OCI-LY3 (cell line): ENCODE measurements at regions not wholly inside any gene's neighbourhood (a gene's known extent, or its start where the extent isn't known, plus 50 kb on each side); places are given as distances from the start of the nearest gene placed in this dataset.
A peak's percentile ranks its signal among the peaks of the same experiment; 100 is the strongest.
"Not testable (repeated sequence)": the region's sequence is repeated elsewhere in the genome, so short reads cannot be mapped to it uniquely, and the experiment has no call there.

Source experiments
- H2AFZ ChIP-seq: fragments of 200-600, 300-600 bp; shearing (Covaris generic); 2 replicates; pipeline ENCODE4 v1.6.0; 2014; ENCODE audit warnings: antibody characterized with exemption, low read depth, low read length
- H3K27ac ChIP-seq: fragments of 200-600, 300-600 bp; sonication (generic); 2 replicates; pipeline ENCODE4 v1.5.1; 2014; ENCODE audit warnings: mild to moderate bottlenecking, low read length, moderate library complexity, mixed read lengths
- H3K27me3 ChIP-seq: fragments of 200-600, 300-600 bp; sonication (generic); 2 replicates; pipeline ENCODE4 v1.6.1; 2014; ENCODE audit warnings: low read depth, low read length, mixed read lengths
- H3K36me3 ChIP-seq: fragments of 200-600, 300-600 bp; sonication (generic); replicated peaks from 2 replicates; pipeline ENCODE3; 2014; ENCODE audit warnings: low read depth, low read length, mixed read lengths
- H3K4me1 ChIP-seq: fragments of 300-600, 200-600 bp; sonication (generic); 2 replicates; pipeline ENCODE4 v1.6.1; 2014; ENCODE audit warnings: low read length, mixed read lengths
- H3K4me2 ChIP-seq: fragments of 200-600, 300-600 bp; sonication (generic); 2 replicates; pipeline ENCODE4 v1.6.1; 2014; ENCODE audit warnings: low read length, mixed read lengths
- H3K4me3 ChIP-seq: fragments of 300-600, 200-600 bp; sonication (generic); 2 replicates; pipeline ENCODE4 v1.5.1; 2014; ENCODE audit warnings: antibody characterized with exemption, mild to moderate bottlenecking, low read length, moderate library complexity
- H3K79me2 ChIP-seq: fragments of 300-600, 200-600 bp; shearing (Covaris generic); 2 replicates; pipeline ENCODE4 v1.6.1; 2014; ENCODE audit warnings: mild to moderate bottlenecking, low read length, mixed read lengths
- H3K9ac ChIP-seq: fragments of 300-600, 200-600 bp; shearing (Covaris generic); 2 replicates; pipeline ENCODE4 v1.6.0; 2014; ENCODE audit warnings: mild to moderate bottlenecking, low read length, moderate library complexity
- H3K9me3 ChIP-seq: fragments of 200-600, 300-600 bp; shearing (Covaris generic); 2 replicates; pipeline ENCODE4 v1.6.1; 2014; ENCODE audit warnings: low read length, mixed read lengths; ENCODE audit not compliant: insufficient read depth
- H4K20me1 ChIP-seq: fragments of 200-600, 300-600 bp; sonication (generic); 2 replicates; pipeline ENCODE4 v1.6.1; 2016; ENCODE audit warnings: low read length, mixed read lengths; ENCODE audit not compliant: insufficient read depth
- EZH2phosphoT487 ChIP-seq: fragments of 200-600 bp; shearing (Covaris generic); IDR thresholded peaks from 2 replicates; pipeline ENCODE4 v1.6.1; 2018; ENCODE audit warnings: antibody characterized with exemption, mixed run types, low read depth
- TF ChIP-seq, protein P1 (sequence below): fragments of 200-600, 300-600 bp; sonication (generic); IDR thresholded peaks from 2 replicates; pipeline ENCODE4 v1.5.1; 2014; ENCODE audit warnings: antibody characterized with exemption, low read length, low read depth

DNA sequence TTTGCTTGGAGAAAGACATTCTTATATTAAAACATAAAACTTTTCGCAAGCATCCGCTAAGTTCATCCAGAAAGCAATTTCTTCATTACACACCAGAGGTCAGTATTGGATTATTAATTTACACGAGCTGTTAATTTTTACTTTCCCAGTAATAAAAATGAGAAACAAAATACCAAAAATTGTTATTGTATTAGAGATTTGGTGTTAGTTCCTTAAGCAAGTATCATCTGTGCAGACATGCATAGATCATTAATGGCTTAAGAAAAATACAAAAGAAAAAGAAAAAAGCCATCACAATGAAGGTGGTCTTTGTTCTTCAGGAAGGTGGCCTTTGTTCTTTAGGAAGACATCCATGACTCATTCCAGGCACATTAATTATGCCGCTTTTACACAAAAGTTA lies 53.6 kb upstream of the HNMT start:
- Histone ChIP-seq H2AFZ (no peak overlapping the region), H4K20me1 (no peaks in the 10 kb centered on the region), H3K36me3 (no peaks in the 10 kb centered on the region), H3K9me3 (no peaks in the 10 kb centered on the region), H3K79me2 (no peaks in the 10 kb centered on the region), H3K27ac (no peak overlapping the region), H3K27me3 (0 out of 2 replicates have a peak, but pooled peaks cover 4% of the 10 kb centered on the region), H3K4me2 (no peak overlapping the region), H3K4me3 (no peak overlapping the region), H3K4me1 (no peaks in the 10 kb centered on the region), H3K9ac (no peak overlapping the region)
- TF ChIP-seq EZH2phosphoT487: no peak
- TF ChIP-seq, protein P1, sequence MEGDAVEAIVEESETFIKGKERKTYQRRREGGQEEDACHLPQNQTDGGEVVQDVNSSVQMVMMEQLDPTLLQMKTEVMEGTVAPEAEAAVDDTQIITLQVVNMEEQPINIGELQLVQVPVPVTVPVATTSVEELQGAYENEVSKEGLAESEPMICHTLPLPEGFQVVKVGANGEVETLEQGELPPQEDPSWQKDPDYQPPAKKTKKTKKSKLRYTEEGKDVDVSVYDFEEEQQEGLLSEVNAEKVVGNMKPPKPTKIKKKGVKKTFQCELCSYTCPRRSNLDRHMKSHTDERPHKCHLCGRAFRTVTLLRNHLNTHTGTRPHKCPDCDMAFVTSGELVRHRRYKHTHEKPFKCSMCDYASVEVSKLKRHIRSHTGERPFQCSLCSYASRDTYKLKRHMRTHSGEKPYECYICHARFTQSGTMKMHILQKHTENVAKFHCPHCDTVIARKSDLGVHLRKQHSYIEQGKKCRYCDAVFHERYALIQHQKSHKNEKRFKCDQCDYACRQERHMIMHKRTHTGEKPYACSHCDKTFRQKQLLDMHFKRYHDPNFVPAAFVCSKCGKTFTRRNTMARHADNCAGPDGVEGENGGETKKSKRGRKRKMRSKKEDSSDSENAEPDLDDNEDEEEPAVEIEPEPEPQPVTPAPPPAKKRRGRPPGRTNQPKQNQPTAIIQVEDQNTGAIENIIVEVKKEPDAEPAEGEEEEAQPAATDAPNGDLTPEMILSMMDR: peak; percentile 65

DNA sequence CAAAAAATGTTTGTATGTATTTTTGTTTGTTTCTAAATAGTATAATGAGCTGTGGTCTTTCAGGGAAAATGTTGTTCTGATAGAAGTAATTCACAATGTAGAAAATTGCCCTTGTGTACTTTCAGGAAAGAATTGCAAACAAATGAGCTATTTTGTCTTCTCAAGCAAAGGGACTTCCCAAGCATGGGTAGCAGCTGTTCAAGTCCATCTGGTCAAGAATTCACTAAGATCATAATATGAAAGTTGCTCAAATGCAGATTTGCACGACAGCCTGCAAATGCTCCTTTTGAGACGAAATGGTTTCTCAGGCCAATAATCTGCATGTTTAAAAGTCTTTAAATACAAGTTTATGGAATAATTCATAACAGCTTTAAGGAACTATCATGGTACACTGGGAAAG lies 51.9 kb upstream of the HNMT start:
- Histone ChIP-seq H2AFZ (no peak overlapping the region), H3K4me3 (no peak overlapping the region), H3K36me3 (no peaks in the 10 kb centered on the region)

DNA sequence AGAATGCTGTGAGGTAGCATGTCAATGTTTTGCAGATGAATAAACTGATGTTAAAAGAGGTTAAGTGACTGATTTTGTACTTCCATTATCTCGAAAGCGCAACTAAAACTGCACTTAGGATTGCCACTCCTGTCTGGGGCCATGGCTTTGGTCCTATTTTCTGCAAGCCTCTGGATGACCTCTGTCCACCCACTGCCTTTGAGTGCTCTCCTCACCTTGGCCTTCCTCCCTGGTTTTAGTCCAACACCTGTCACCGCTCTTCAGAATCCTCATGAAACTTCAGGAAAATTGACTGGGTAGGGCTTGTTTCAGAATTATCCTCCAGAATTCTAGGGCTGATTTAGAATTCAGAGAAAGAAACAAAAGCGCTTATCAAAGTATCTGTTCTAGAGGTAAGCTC lies 51.1 kb upstream of the HNMT start:
- Histone ChIP-seq H3K79me2 (no peaks in the 10 kb centered on the region), H3K36me3 (no peaks in the 10 kb centered on the region), H3K9me3 (no peaks in the 10 kb centered on the region), H2AFZ (no peak overlapping the region), H4K20me1 (no peaks in the 10 kb centered on the region), H3K4me2 (no peak overlapping the region), H3K9ac (no peak overlapping the region), H3K27ac (no peak overlapping the region), H3K4me3 (no peak overlapping the region), H3K4me1 (no peaks in the 10 kb centered on the region), H3K27me3 (0 out of 2 replicates have a peak, but pooled peaks cover 4% of the 10 kb centered on the region)
- TF ChIP-seq, protein P1: no peak
- TF ChIP-seq EZH2phosphoT487: no peak

More for the DNA sequence above, 51.9 kb upstream of the HNMT start:
- Histone ChIP-seq H3K27ac (no peak overlapping the region), H3K27me3 (0 out of 2 replicates have a peak, but pooled peaks cover 4% of the 10 kb centered on the region), H3K9ac (no peak overlapping the region), H3K9me3 (no peaks in the 10 kb centered on the region), H3K4me1 (no peaks in the 10 kb centered on the region), H3K4me2 (no peak overlapping the region), H4K20me1 (no peaks in the 10 kb centered on the region), H3K79me2 (no peaks in the 10 kb centered on the region)
- TF ChIP-seq, protein P1: no peak
- no peak for TF ChIP-seq EZH2phosphoT487

DNA sequence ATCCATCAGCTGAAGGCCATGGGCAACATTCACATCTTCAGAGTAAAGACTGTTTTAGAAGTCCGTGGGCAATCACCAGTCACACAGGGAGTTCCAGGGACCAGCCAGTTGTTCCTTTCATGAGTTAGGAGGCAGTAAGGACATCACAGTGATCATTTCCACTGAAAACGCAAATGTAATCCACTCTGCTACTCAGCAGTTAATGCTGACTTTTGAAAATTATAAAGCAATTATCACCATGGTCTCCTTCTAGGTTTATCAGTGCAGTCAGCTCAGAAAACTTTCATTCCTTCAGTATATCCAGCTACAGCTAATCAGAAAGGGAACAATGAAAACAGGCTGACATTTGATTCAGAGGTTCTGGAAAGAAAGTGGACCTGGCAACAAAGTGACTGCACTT lies 50.6 kb upstream of the HNMT start:
- not testable (repeated sequence) for H3K27ac ChIP-seq, H3K9ac ChIP-seq, H3K9me3 ChIP-seq, H3K79me2 ChIP-seq, H3K4me3 ChIP-seq, H2AFZ ChIP-seq, H3K27me3 ChIP-seq, H3K4me2 ChIP-seq, H3K36me3 ChIP-seq, H3K4me1 ChIP-seq, H4K20me1 ChIP-seq
